GM23338 (cell line): ENCODE measurements at regions not wholly inside any gene's neighbourhood (a gene's known extent, or its start where the extent isn't known, plus 50 kb on each side); places are given as distances from the start of the nearest gene placed in this dataset.

Experiments
- ATAC-seq: fragments of 200-7000 bp; cut with Tn5 transposase; 3 replicates; pipeline ENCODE4 v1.9.1; 2020
- DNase-seq: peaks from one replicate; pipeline ENCODE4 v3.0.0-alpha.2; 2015; ENCODE audit warnings: low spot score
- H2AFZ ChIP-seq: fragments of 200-600 bp; sonication (generic); 2 replicates; pipeline ENCODE4 v1.8.0; 2016; ENCODE audit warnings: antibody characterized with exemption, mild to moderate bottlenecking, moderate library complexity
- H3F3A ChIP-seq: fragments of 200-600 bp; sonication (generic); replicated peaks from 2 replicates; pipeline ENCODE4 v1.8.0; 2017; ENCODE audit warnings: antibody characterized with exemption, mixed run types, low read depth
- H3K27ac ChIP-seq: fragments of 200-600 bp; sonication (generic); 2 replicates; pipeline ENCODE4 v1.6.1; 2016; ENCODE audit warnings: low read depth
- H3K27me3 ChIP-seq: fragments of 200-600 bp; sonication (generic); 2 replicates; pipeline ENCODE4 v1.8.0; 2016; ENCODE audit warnings: mild to moderate bottlenecking, mixed run types, moderate library complexity; ENCODE audit not compliant: insufficient read depth
- H3K36me3 ChIP-seq: fragments of 200-600 bp; sonication (generic); 2 replicates; pipeline ENCODE4 v1.8.0; 2016; ENCODE audit warnings: mild to moderate bottlenecking; ENCODE audit not compliant: insufficient read depth
- H3K4me1 ChIP-seq: fragments of 200-600 bp; sonication (generic); 2 replicates; pipeline ENCODE4 v1.8.0; 2016; ENCODE audit warnings: mild to moderate bottlenecking, moderate library complexity; ENCODE audit not compliant: insufficient read depth
- H3K4me2 ChIP-seq: fragments of 200-600 bp; sonication (generic); 2 replicates; pipeline ENCODE4 v1.7.1; 2017; ENCODE audit warnings: mixed run types
- H3K4me3 ChIP-seq: fragments of 200-600 bp; sonication (generic); 2 replicates; pipeline ENCODE4 v1.6.1; 2016; ENCODE audit warnings: mixed run types
- H3K79me2 ChIP-seq: fragments of 200-600 bp; sonication (generic); replicated peaks from 2 replicates; pipeline ENCODE4 v1.8.0; 2017; ENCODE audit warnings: mild to moderate bottlenecking; ENCODE audit not compliant: insufficient read depth
- H3K9me2 ChIP-seq: fragments of 200-600 bp; sonication (generic); 2 replicates; pipeline ENCODE4 v1.8.0; 2017; ENCODE audit not compliant: insufficient read depth
- H4K20me1 ChIP-seq: fragments of 200-600 bp; sonication (generic); replicated peaks from 2 replicates; pipeline ENCODE4 v1.8.0; 2017; ENCODE audit warnings: mild to moderate bottlenecking; ENCODE audit not compliant: insufficient read depth
- H3K27ac Mint-ChIP-seq: 2 replicates; pipeline ENCODE4 v1.8.0; 2020; ENCODE audit warnings: inconsistent platforms, mild to moderate bottlenecking, moderate library complexity, mixed read lengths
- H3K27me3 Mint-ChIP-seq: 3 replicates; pipeline ENCODE4 v1.8.0; 2022; ENCODE audit warnings: low read depth, mild to moderate bottlenecking, moderate library complexity, mixed read lengths, inconsistent platforms; ENCODE audit not compliant: insufficient read depth, poor library complexity
- H3K36me3 Mint-ChIP-seq: 3 replicates; pipeline ENCODE4 v1.8.0; 2021; ENCODE audit warnings: low read depth, mild to moderate bottlenecking, inconsistent platforms, moderate library complexity, mixed read lengths
- H3K4me1 Mint-ChIP-seq: 3 replicates; pipeline ENCODE4 v1.8.0; 2020; ENCODE audit warnings: mild to moderate bottlenecking, inconsistent platforms, mixed read lengths
- H3K4me3 Mint-ChIP-seq: 3 replicates; pipeline ENCODE4 v1.8.0; 2021; ENCODE audit warnings: moderate library complexity, mild to moderate bottlenecking, inconsistent platforms, mixed read lengths
- H3K9me3 Mint-ChIP-seq: 3 replicates; pipeline ENCODE4 v1.8.0; 2020; ENCODE audit warnings: moderate library complexity, mild to moderate bottlenecking, inconsistent platforms, mixed read lengths
- ETS1 ChIP-seq: IDR thresholded peaks from 2 replicates; pipeline ENCODE4 v1.6.1; 2016; ENCODE audit warnings: antibody characterized with exemption
- EZH2 ChIP-seq: fragments of 200-600 bp; sonication (generic); IDR thresholded peaks from one replicate; pipeline ENCODE4 v1.8.0; 2017; ENCODE audit warnings: antibody characterized with exemption, mild to moderate bottlenecking, low read depth; ENCODE audit not compliant: unreplicated experiment
- NANOG ChIP-seq: IDR thresholded peaks from 2 replicates; pipeline ENCODE4 v1.6.1; 2016; ENCODE audit warnings: antibody characterized with exemption, borderline replicate concordance
- POLR2AphosphoS5 ChIP-seq: IDR thresholded peaks from 2 replicates; pipeline ENCODE4 v1.6.1; 2016; ENCODE audit warnings: antibody characterized with exemption, low read depth
- STAT1 ChIP-seq: IDR thresholded peaks from one replicate; pipeline ENCODE4 v1.6.1; 2016; ENCODE audit warnings: antibody characterized with exemption; ENCODE audit not compliant: unreplicated experiment
- ZNF331 ChIP-seq: fragments of 250-450 bp; sonication (Bioruptor Pico); IDR thresholded peaks from 2 replicates; pipeline ENCODE4 v1.5.0; 2020; ENCODE audit warnings: low read depth, mild to moderate bottlenecking, moderate library complexity
- ZNF462 ChIP-seq: fragments of 250-450 bp; sonication (Bioruptor Pico); IDR thresholded peaks from 2 replicates; pipeline ENCODE4 v1.5.0; 2020; ENCODE audit warnings: mild to moderate bottlenecking, moderate library complexity

GRCh38 chr4:23741681-23742191 is 148.1 kb downstream of the PPARGC1A start:
- Histone ChIP-seq H2AFZ (no peak overlapping the region), H3K36me3 (no peaks in the 10 kb centered on the region), H4K20me1 (no peaks in the 10 kb centered on the region), H3K27me3 (no peaks in the 10 kb centered on the region), H3K4me3 (no peak overlapping the region), H3K79me2 (no peaks in the 10 kb centered on the region), H3K4me2 (no peak overlapping the region), H3F3A (no peaks in the 10 kb centered on the region), H3K9me2 (peaks cover 7% of the 10 kb centered on the region; the same call in 1 of the 2 replicates), H3K4me1 (no peaks in the 10 kb centered on the region), H3K27ac (no peak overlapping the region)
- no peaks in the 10 kb centered on the region for H3K4me1 Mint-ChIP-seq
- H3K9me3 Mint-ChIP-seq = peaks cover 5% of the 10 kb centered on the region; the same call in 1 of the 3 replicates
- no peak overlapping the region for H3K27ac Mint-ChIP-seq
- no peak overlapping the region for H3K4me3 Mint-ChIP-seq
- peaks cover 3% of the 10 kb centered on the region for H3K27me3 Mint-ChIP-seq
- TF ChIP-seq ETS1 = no peak
- TF ChIP-seq NANOG = no peak
- no peak for TF ChIP-seq ZNF462 (CRISPR knock-in tag)
- TF ChIP-seq STAT1 = no peak
- no peak for TF ChIP-seq EZH2
- no peak for TF ChIP-seq POLR2AphosphoS5
- TF ChIP-seq ZNF331 = no peak
- no peaks in the 10 kb centered on the region for H3K36me3 Mint-ChIP-seq
- DNase-seq (no peak), ATAC-seq (no peak)
